ENCODE measurements at regions not wholly inside any gene's neighbourhood (a gene's known extent, or its start where the extent isn't known, plus 50 kb on each side); places are given as distances from the start of the nearest gene placed in this dataset.

DNA sequence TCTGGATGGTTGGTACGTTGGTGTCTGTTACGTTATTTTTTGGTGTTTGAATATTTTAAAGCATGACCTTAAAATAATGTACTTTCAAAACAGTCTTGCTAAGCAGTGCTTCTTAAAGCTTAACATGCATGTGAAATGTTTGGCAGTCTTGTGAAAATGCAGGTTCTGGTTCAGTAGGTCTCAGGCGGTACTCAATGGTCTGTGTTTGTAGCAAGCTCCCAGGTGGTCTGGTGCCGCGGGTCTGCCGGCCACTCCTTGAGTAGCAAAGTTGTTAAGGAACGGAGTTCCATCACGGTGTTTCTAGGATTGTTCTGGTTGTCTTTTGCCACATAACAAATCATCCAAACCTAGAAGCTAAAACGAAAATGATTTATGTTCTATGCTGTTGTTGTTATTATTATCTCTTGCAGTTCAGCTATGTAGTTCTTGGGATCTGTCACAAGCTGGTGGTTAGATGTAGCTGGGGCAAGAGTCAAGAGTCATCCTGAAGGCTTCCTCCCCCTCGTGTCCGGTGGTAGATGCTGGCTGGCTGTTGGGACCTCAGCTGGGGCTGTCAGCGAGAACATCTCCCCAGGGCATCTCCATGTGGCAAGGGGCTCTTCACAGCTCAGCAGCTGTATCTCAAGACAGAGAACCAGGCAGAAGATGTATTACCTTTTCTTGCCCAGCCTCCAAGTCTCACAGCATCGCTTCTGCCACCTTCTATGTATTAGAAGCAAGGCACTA, 186.8 kb downstream of the PALM2AKAP2 start (continued):
- TF ChIP-seq MYC (IDR thresholded peaks at IDR 0.05; ENCODE audit: insufficient read depth, insufficient read length, insufficient replicate concordance, low read length, severe bottlenecking) (no peak), RUNX3 (IDR thresholded peaks at IDR 0.05; ENCODE audit: low read length) (no peak), ATF7 (IDR thresholded peaks at IDR 0.05; ENCODE audit: low read depth) (0 out of 2 replicates have a peak, but pooled peaks have one; percentile 7), ZNF207 (IDR thresholded peaks at IDR 0.05; ENCODE audit: borderline replicate concordance) (no peak), ESRRA (IDR thresholded peaks at IDR 0.05; ENCODE audit: low read length) (no peak), BHLHE40 (IDR thresholded peaks at IDR 0.05; ENCODE audit: borderline replicate concordance in 1 of 2, low read depth in 2 of 2, low read length in 1 of 2) (no peak; a peak in 1 of 4 replicates), YY1 (IDR thresholded peaks at IDR 0.05; ENCODE audit: low read depth, low read length) (no peak), SIN3A (IDR thresholded peaks at IDR 0.05; ENCODE audit: low read depth, low read length) (no peak), TBL1XR1 (IDR thresholded peaks at IDR 0.05; ENCODE audit: low read depth, low read length) (no peak), TCF12 (IDR thresholded peaks at IDR 0.05; ENCODE audit: low read depth, low read length) (peak; percentile 58)
- TF ChIP-seq, protein P1, sequence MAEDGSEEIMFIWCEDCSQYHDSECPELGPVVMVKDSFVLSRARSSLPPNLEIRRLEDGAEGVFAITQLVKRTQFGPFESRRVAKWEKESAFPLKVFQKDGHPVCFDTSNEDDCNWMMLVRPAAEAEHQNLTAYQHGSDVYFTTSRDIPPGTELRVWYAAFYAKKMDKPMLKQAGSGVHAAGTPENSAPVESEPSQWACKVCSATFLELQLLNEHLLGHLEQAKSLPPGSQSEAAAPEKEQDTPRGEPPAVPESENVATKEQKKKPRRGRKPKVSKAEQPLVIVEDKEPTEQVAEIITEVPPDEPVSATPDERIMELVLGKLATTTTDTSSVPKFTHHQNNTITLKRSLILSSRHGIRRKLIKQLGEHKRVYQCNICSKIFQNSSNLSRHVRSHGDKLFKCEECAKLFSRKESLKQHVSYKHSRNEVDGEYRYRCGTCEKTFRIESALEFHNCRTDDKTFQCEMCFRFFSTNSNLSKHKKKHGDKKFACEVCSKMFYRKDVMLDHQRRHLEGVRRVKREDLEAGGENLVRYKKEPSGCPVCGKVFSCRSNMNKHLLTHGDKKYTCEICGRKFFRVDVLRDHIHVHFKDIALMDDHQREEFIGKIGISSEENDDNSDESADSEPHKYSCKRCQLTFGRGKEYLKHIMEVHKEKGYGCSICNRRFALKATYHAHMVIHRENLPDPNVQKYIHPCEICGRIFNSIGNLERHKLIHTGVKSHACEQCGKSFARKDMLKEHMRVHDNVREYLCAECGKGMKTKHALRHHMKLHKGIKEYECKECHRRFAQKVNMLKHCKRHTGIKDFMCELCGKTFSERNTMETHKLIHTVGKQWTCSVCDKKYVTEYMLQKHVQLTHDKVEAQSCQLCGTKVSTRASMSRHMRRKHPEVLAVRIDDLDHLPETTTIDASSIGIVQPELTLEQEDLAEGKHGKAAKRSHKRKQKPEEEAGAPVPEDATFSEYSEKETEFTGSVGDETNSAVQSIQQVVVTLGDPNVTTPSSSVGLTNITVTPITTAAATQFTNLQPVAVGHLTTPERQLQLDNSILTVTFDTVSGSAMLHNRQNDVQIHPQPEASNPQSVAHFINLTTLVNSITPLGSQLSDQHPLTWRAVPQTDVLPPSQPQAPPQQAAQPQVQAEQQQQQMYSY (CRISPR knock-in tag; IDR thresholded peaks at IDR 0.05): no peak
- TF ChIP-seq, protein P2, sequence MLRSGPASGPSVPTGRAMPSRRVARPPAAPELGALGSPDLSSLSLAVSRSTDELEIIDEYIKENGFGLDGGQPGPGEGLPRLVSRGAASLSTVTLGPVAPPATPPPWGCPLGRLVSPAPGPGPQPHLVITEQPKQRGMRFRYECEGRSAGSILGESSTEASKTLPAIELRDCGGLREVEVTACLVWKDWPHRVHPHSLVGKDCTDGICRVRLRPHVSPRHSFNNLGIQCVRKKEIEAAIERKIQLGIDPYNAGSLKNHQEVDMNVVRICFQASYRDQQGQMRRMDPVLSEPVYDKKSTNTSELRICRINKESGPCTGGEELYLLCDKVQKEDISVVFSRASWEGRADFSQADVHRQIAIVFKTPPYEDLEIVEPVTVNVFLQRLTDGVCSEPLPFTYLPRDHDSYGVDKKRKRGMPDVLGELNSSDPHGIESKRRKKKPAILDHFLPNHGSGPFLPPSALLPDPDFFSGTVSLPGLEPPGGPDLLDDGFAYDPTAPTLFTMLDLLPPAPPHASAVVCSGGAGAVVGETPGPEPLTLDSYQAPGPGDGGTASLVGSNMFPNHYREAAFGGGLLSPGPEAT (IDR thresholded peaks at IDR 0.05; ENCODE audit: low read depth): no peak
- TF ChIP-seq, protein P3, sequence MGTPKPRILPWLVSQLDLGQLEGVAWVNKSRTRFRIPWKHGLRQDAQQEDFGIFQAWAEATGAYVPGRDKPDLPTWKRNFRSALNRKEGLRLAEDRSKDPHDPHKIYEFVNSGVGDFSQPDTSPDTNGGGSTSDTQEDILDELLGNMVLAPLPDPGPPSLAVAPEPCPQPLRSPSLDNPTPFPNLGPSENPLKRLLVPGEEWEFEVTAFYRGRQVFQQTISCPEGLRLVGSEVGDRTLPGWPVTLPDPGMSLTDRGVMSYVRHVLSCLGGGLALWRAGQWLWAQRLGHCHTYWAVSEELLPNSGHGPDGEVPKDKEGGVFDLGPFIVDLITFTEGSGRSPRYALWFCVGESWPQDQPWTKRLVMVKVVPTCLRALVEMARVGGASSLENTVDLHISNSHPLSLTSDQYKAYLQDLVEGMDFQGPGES (IDR thresholded peaks at IDR 0.05): no peak
- TF ChIP-seq, protein P4, sequence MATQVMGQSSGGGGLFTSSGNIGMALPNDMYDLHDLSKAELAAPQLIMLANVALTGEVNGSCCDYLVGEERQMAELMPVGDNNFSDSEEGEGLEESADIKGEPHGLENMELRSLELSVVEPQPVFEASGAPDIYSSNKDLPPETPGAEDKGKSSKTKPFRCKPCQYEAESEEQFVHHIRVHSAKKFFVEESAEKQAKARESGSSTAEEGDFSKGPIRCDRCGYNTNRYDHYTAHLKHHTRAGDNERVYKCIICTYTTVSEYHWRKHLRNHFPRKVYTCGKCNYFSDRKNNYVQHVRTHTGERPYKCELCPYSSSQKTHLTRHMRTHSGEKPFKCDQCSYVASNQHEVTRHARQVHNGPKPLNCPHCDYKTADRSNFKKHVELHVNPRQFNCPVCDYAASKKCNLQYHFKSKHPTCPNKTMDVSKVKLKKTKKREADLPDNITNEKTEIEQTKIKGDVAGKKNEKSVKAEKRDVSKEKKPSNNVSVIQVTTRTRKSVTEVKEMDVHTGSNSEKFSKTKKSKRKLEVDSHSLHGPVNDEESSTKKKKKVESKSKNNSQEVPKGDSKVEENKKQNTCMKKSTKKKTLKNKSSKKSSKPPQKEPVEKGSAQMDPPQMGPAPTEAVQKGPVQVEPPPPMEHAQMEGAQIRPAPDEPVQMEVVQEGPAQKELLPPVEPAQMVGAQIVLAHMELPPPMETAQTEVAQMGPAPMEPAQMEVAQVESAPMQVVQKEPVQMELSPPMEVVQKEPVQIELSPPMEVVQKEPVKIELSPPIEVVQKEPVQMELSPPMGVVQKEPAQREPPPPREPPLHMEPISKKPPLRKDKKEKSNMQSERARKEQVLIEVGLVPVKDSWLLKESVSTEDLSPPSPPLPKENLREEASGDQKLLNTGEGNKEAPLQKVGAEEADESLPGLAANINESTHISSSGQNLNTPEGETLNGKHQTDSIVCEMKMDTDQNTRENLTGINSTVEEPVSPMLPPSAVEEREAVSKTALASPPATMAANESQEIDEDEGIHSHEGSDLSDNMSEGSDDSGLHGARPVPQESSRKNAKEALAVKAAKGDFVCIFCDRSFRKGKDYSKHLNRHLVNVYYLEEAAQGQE (IDR thresholded peaks at IDR 0.05; ENCODE audit: low read depth, low read length): no peak
- TF ChIP-seq, protein P5, sequence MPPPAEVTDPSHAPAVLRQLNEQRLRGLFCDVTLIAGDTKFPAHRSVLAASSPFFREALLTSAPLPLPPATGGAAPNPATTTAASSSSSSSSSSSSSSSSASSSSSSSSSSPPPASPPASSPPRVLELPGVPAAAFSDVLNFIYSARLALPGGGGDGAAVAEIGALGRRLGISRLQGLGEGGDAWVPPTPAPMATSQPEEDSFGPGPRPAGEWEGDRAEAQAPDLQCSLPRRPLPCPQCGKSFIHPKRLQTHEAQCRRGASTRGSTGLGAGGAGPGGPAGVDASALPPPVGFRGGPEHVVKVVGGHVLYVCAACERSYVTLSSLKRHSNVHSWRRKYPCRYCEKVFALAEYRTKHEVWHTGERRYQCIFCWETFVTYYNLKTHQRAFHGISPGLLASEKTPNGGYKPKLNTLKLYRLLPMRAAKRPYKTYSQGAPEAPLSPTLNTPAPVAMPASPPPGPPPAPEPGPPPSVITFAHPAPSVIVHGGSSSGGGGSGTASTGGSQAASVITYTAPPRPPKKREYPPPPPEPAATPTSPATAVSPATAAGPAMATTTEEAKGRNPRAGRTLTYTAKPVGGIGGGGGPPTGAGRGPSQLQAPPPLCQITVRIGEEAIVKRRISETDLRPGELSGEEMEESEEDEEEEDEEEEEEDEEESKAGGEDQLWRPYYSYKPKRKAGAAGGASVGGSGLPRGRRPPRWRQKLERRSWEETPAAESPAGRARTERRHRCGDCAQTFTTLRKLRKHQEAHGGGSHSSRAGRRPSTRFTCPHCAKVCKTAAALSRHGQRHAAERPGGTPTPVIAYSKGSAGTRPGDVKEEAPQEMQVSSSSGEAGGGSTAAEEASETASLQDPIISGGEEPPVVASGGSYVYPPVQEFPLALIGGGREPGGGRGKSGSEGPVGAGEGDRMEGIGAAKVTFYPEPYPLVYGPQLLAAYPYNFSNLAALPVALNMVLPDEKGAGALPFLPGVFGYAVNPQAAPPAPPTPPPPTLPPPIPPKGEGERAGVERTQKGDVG (CRISPR knock-in tag; IDR thresholded peaks at IDR 0.05): no peak
